Central memory CD8-positive, alpha-beta T cell (primary cell): ENCODE measurements at regions not wholly inside any gene's neighbourhood (a gene's known extent, or its start where the extent isn't known, plus 50 kb on each side); places are given as distances from the start of the nearest gene placed in this dataset.

ENCODE experiments used
- ATAC-seq: fragments of 150-1000 bp; cut with Tn5 transposase; replicated peaks from 2 replicates; pipeline ENCODE4 v1.10.0; 2022; ENCODE audit warnings: mild to moderate bottlenecking, moderate FRiP score, moderate number of reproducible peaks; ENCODE audit not compliant: poor library complexity, severe bottlenecking; ENCODE audit errors: extremely low read depth
- DNase-seq, 2 donors: peaks; one replicate each; pipeline ENCODE4 v3.0.0; 2021; ENCODE audit warnings: low spot score in 2 of 2
- H3K27ac Mint-ChIP-seq: one replicate; pipeline ENCODE4 v1.8.0; 2022; ENCODE audit warnings: low read depth, mild to moderate bottlenecking, moderate library complexity, mixed read lengths
- H3K27me3 Mint-ChIP-seq: one replicate; pipeline ENCODE4 v1.8.0; 2022; ENCODE audit warnings: mixed read lengths
- H3K36me3 Mint-ChIP-seq: one replicate; pipeline ENCODE4 v1.8.0; 2022; ENCODE audit warnings: mild to moderate bottlenecking, moderate library complexity, mixed read lengths; ENCODE audit not compliant: insufficient read depth
- H3K4me1 Mint-ChIP-seq: one replicate; pipeline ENCODE4 v1.8.0; 2022; ENCODE audit warnings: mixed read lengths
- H3K4me3 Mint-ChIP-seq: one replicate; pipeline ENCODE4 v1.8.0; 2022; ENCODE audit warnings: mild to moderate bottlenecking, moderate library complexity, mixed read lengths
- H3K9me3 Mint-ChIP-seq: one replicate; pipeline ENCODE4 v1.8.0; 2022; ENCODE audit warnings: mixed read lengths

- Mint-ChIP-seq H3K9me3 (peaks cover 10% of the 10 kb centered on the region), H3K4me1 (no peaks in the 10 kb centered on the region), H3K36me3 (no peaks in the 10 kb centered on the region), H3K27ac (no peak overlapping the region), H3K4me3 (no peak overlapping the region), H3K27me3 (no peaks in the 10 kb centered on the region)
- DNase-seq (no peak), ATAC-seq (no peak)
Observed at GRCh38 chr2:49836017-49836416, 681.7 kb upstream of the FSHR start.

DNA sequence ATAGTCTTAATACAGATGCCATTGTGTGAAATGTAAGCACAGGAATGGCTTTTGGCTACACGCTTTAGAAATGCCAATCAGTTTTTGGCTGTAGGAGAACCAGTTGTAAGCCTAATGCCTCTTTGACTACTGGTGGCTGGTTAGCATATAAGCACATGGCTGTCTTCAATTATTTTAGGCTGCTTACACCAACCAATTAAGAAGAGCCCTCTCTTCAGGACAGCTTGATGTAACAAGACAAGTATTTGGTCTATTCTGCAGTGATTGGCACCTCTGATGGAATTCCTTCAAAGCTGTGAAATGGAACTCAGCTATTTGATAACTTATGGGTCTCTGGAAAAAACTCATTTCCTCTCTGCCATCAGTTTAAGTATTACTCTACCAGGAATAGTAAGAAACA lies 680.1 kb upstream of the FSHR start:
- Mint-ChIP-seq H3K27ac (no peak overlapping the region), H3K9me3 (peaks cover 17% of the 10 kb centered on the region), H3K27me3 (no peaks in the 10 kb centered on the region), H3K4me1 (no peaks in the 10 kb centered on the region), H3K36me3 (no peaks in the 10 kb centered on the region), H3K4me3 (no peak overlapping the region)
- DNase-seq (no peak), ATAC-seq (no peak)

DNA sequence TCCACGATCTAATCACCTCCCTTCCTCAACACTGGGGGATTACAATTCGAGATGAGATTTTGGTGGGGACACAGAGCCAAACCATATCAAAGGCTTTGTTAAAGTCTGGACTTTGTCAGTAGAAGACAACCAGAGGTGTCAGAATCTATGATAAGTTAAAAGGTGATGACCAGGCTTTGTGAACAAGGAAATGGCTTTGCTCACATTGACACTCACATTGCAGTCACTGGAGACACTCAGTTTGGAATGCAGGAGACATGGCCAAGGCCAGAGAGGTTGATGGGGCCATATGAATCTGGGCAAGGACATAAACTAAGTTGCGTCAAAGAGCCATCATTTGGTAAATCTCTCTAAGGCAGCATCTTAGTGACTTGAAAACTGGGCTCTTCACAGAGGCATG lies 678.2 kb upstream of the FSHR start:
- H3K9me3 Mint-ChIP-seq, result peaks cover 30% of the 10 kb centered on the region
- H3K4me3 Mint-ChIP-seq, result no peak overlapping the region
- H3K36me3 Mint-ChIP-seq, result no peaks in the 10 kb centered on the region
- no peaks in the 10 kb centered on the region for H3K27me3 Mint-ChIP-seq
- H3K4me1 Mint-ChIP-seq, result no peaks in the 10 kb centered on the region
- no peak for ATAC-seq
- DNase-seq, result no peak
- no peak overlapping the region for H3K27ac Mint-ChIP-seq

- no peaks in the 10 kb centered on the region for H3K27me3 Mint-ChIP-seq
- H3K9me3 Mint-ChIP-seq, result peaks cover 34% of the 10 kb centered on the region
- ATAC-seq (no peak), DNase-seq (no peak)
- no peaks in the 10 kb centered on the region for H3K4me1 Mint-ChIP-seq
- H3K36me3 Mint-ChIP-seq, result no peaks in the 10 kb centered on the region
- no peak overlapping the region for H3K4me3 Mint-ChIP-seq
- no peak overlapping the region for H3K27ac Mint-ChIP-seq
Observed at GRCh38 chr2:49831698-49832367, 677.5 kb upstream of the FSHR start.

DNA sequence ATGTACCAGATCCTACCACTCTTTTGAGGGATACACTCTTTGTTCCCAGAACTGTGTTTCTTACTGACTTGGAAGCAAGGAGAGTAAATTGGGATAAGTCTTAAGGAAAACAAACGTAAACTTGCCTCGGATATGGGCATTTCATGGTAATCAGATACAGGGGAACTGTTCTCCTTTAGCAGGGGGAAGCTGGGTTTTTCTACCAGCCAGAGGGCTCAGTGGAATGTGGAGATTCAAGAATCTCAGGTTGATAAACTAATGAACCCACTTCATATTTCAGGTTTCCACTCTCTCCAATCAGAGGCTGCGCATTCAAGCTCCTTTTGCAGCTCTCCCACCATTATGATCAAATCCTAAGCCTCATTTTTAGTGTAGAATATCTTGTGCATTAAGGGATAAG lies 676.5 kb upstream of the FSHR start:
- ATAC-seq (no peak), DNase-seq (no peak)

DNA sequence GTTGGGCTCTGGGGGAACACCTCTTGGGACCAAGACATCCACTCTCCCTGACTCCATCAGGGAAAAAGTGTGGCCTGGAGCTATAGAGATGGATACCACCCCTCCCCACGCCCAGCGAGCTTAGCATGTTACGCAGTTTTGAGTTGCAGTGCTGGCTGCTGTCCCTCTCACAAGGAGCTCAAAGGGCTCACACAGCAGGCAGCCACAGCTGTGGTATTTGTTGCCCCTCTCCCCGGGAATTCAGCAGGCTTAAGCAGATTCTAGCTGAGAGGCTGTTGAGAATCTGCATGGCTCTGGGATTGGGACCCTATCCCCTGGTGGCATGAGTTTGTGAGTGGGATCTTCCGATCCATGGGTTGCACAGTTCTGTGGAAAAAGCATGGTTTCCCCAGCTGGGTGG lies 673.1 kb upstream of the FSHR start:
- peaks cover 52% of the 10 kb centered on the region for H3K9me3 Mint-ChIP-seq

More for the DNA sequence above, 676.5 kb upstream of the FSHR start:
- H3K36me3 Mint-ChIP-seq, result no peaks in the 10 kb centered on the region
- H3K27ac Mint-ChIP-seq, result no peak overlapping the region
- no peaks in the 10 kb centered on the region for H3K4me1 Mint-ChIP-seq
- peaks cover 34% of the 10 kb centered on the region for H3K9me3 Mint-ChIP-seq
- no peaks in the 10 kb centered on the region for H3K27me3 Mint-ChIP-seq
- H3K4me3 Mint-ChIP-seq, result no peak overlapping the region

GRCh38 chr2:49813208-49813607 lies 658.9 kb upstream of the FSHR start:
- H3K9me3 Mint-ChIP-seq, result peaks cover 7% of the 10 kb centered on the region
- H3K4me1 Mint-ChIP-seq, result no peaks in the 10 kb centered on the region
- H3K27ac Mint-ChIP-seq, result no peak overlapping the region
- no peaks in the 10 kb centered on the region for H3K27me3 Mint-ChIP-seq
- ATAC-seq, result no peak
- no peaks in the 10 kb centered on the region for H3K36me3 Mint-ChIP-seq
- H3K4me3 Mint-ChIP-seq, result no peak overlapping the region
- DNase-seq, result no peak

More for the DNA sequence above, 673.1 kb upstream of the FSHR start:
- Mint-ChIP-seq H3K27ac (no peak overlapping the region), H3K4me1 (no peaks in the 10 kb centered on the region), H3K36me3 (no peaks in the 10 kb centered on the region), H3K4me3 (no peak overlapping the region), H3K27me3 (no peaks in the 10 kb centered on the region)
- ATAC-seq, result no peak
- no peak for DNase-seq

DNA sequence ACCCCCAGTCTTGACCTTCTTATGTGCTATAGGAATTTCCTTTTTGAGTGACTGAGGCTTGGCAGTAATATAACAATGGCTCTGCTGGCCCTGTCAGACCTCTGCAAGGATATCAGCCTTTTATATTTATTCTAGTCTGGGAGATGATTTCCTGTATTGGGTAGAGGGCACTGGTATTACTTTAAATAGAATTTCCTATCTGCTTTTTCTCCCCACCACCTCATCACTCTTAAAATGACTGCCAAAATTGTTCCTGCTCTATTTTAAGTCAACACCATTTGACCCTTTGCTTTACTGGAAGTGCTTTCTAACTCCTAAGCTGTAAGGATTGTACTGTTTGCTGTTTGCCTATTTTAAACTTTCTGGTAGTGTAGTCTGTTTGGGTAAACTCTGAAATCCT lies 658.4 kb upstream of the FSHR start:
- Mint-ChIP-seq H3K4me1 (no peaks in the 10 kb centered on the region), H3K36me3 (no peaks in the 10 kb centered on the region), H3K9me3 (peaks cover 7% of the 10 kb centered on the region), H3K27ac (no peak overlapping the region), H3K4me3 (no peak overlapping the region), H3K27me3 (no peaks in the 10 kb centered on the region)
- DNase-seq (no peak), ATAC-seq (no peak)

DNA sequence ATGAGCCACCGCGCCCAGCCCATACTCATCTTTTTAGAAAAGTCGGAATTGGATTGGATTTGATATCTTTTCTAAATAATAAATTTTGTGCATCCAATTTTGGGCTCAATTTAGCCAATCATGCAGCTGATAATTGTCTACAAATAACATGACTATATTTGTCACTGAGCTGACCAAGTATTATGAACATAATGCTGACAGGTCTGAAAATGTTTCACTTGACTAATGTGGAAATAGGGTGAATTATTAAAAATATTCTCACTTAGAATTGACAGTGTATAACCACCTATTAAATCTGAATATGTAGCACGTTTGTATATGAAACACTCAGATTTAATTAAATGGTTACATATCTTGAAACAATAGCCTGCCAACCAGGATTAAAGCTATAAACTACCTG lies 657.2 kb upstream of the FSHR start:
- ATAC-seq (no peak), DNase-seq (no peak)
- no peaks in the 10 kb centered on the region for H3K36me3 Mint-ChIP-seq
- no peaks in the 10 kb centered on the region for H3K27me3 Mint-ChIP-seq
- no peaks in the 10 kb centered on the region for H3K4me1 Mint-ChIP-seq
- no peak overlapping the region for H3K4me3 Mint-ChIP-seq
- no peak overlapping the region for H3K27ac Mint-ChIP-seq
- H3K9me3 Mint-ChIP-seq, result peaks cover 9% of the 10 kb centered on the region

DNA sequence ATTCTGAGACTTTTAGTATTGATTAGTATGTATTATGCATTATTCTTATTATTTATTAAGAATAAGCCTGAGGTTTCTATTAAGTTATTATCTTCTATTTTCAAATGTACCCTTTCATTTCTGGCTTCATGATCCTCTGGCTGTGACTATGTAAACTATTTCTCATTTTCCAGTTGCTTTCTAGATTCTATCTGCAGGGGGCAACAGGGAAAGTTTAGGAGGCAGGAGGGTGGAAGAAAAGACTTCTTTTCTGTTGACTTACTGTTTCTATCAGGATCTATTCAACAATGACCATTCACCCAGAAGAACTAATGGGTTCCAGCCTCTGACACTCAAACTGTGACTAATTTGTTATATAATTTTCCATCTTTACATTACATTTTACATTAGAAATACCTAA lies 653.4 kb upstream of the FSHR start:
- Mint-ChIP-seq H3K4me1 (no peaks in the 10 kb centered on the region), H3K4me3 (no peak overlapping the region), H3K27me3 (no peaks in the 10 kb centered on the region), H3K27ac (no peak overlapping the region), H3K9me3 (peaks cover 5% of the 10 kb centered on the region), H3K36me3 (no peaks in the 10 kb centered on the region)
- no peak for DNase-seq
- ATAC-seq, result no peak

GRCh38 chr2:49804111-49804510 lies 649.8 kb upstream of the FSHR start:
- Mint-ChIP-seq H3K4me3 (no peak overlapping the region), H3K27ac (no peak overlapping the region), H3K9me3 (peaks cover 5% of the 10 kb centered on the region), H3K27me3 (no peaks in the 10 kb centered on the region), H3K36me3 (no peaks in the 10 kb centered on the region), H3K4me1 (no peaks in the 10 kb centered on the region)
- no peak for ATAC-seq
- no peak for DNase-seq

- H3K4me1 Mint-ChIP-seq, result no peaks in the 10 kb centered on the region
- no peaks in the 10 kb centered on the region for H3K36me3 Mint-ChIP-seq
- ATAC-seq, result no peak
- H3K27me3 Mint-ChIP-seq, result no peaks in the 10 kb centered on the region
- no peak overlapping the region for H3K27ac Mint-ChIP-seq
- no peak for DNase-seq
- H3K4me3 Mint-ChIP-seq, result no peak overlapping the region
- peaks cover 15% of the 10 kb centered on the region for H3K9me3 Mint-ChIP-seq
Observed at GRCh38 chr2:49801898-49802450, 647.7 kb upstream of the FSHR start.

DNA sequence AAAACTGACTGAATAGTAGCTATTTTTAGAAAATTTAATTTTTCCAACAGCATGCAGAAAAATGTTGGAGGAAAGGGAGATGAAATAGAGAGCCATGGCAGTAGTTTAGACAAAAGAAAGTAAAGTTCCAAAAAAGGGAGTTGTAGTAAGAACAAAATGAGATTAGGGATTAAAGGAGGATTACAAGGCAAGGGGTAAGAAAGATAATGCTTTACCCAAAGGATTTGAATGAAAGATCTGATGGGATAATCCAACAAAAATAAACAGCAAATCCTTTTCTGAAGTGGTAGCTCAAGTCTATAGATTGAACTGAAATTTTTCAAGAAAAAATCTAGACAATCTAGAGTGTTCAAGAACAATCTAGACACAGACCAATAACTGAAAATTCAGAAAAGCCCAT lies 644.3 kb upstream of the FSHR start:
- DNase-seq, result no peak
- Mint-ChIP-seq H3K27ac (no peak overlapping the region), H3K9me3 (peaks cover 21% of the 10 kb centered on the region), H3K4me1 (no peaks in the 10 kb centered on the region), H3K27me3 (no peaks in the 10 kb centered on the region), H3K36me3 (no peaks in the 10 kb centered on the region), H3K4me3 (no peak overlapping the region)
- ATAC-seq, result no peak
